Thyroid gland (tissue), 4 donors: ENCODE measurements at regions not wholly inside any gene's neighbourhood (a gene's known extent, or its start where the extent isn't known, plus 50 kb on each side); places are given as distances from the start of the nearest gene placed in this dataset.

ENCODE experiments used
- DNase-seq, 2 donors: peaks; one replicate each; pipeline ENCODE4 v3.0.0-alpha.2; 2019
- H3K27ac ChIP-seq, 3 donors: fragments of 200-600 bp; sonication (generic); 1 replicate in 2 of 3; 2 replicates in 1 of 3; pipeline ENCODE4 v1.5.1; 2016 to 2019; ENCODE audit warnings: mild to moderate bottlenecking in 1 of 3, moderate library complexity in 1 of 3
- H3K27me3 ChIP-seq: fragments of 200-600 bp; sonication (generic); one replicate; pipeline ENCODE4 v1.5.1; 2019
- H3K36me3 ChIP-seq, 2 donors: fragments of 200-600 bp; sonication (generic); one replicate each; pipeline ENCODE4 v1.5.1; 2016 to 2019
- H3K4me1 ChIP-seq, 2 donors: fragments of 200-600 bp; sonication (generic); one replicate each; pipeline ENCODE4 v1.5.1; 2017 to 2019
- H3K4me3 ChIP-seq, 3 donors: fragments of 200-600 bp; sonication (generic); replicated peaks in 1 of 3; 1 replicate in 2 of 3; 2 replicates in 1 of 3; pipeline ENCODE4 v1.5.1; 2016; ENCODE audit warnings: mild to moderate bottlenecking in 1 of 3
- H3K9me3 ChIP-seq: fragments of 200-600 bp; sonication (generic); one replicate; pipeline ENCODE4 v1.5.1; 2017
- CTCF ChIP-seq, 6 experiments: fragments of 200-600 bp in 3 of 6; fragments of 450-650 bp in 3 of 6; sonication (generic) in 3 of 6; IDR thresholded peaks; one replicate each; pipeline ENCODE4 v1.5.1; 2016 to 2019; ENCODE audit warnings: antibody characterized with exemption in 6 of 6, mild to moderate bottlenecking in 2 of 6, inconsistent platforms in 1 of 6, moderate library complexity in 1 of 6
- POLR2A ChIP-seq, 2 donors: fragments of 450-650 bp; IDR thresholded peaks; one replicate each; pipeline ENCODE4 v1.6.1; 2017; ENCODE audit warnings: antibody characterized with exemption in 2 of 2, mild to moderate bottlenecking in 2 of 2, moderate library complexity in 1 of 2
- WGBS, 2 donors: methylation state at CpG; one replicate each; pipeline ENCODE4 v1.1.5; 2017; 5-methylcytosine and 5-hydroxymethylcytosine counted together
- intact Hi-C: fragments of 100-400 bp; cut with DNase I; formaldehyde crosslinking; loops from one replicate; pipeline ENCODE4 v1.15.1; 2023

GRCh38 chr5:30991462-30991861 lies 202.0 kb upstream of the CDH6 start:
- H3K9me3 ChIP-seq, result no peaks in the 10 kb centered on the region
- H3K4me3 ChIP-seq, result no peak overlapping the region
- TF ChIP-seq CTCF (IDR thresholded peaks at IDR 0.05), result no peak
- TF ChIP-seq POLR2A (IDR thresholded peaks at IDR 0.05), result no peak
- no peaks in the 10 kb centered on the region for H3K4me1 ChIP-seq
- DNase-seq, result no peak
- intact Hi-C loops, result no loop called here
- WGBS, 2 donors, result 46 to 63% methylated on average over 5 of the region's 5 CpGs
- no peaks in the 10 kb centered on the region for H3K36me3 ChIP-seq
- H3K27me3 ChIP-seq, result no peaks in the 10 kb centered on the region
- no peak overlapping the region for H3K27ac ChIP-seq

- TF ChIP-seq CTCF (IDR thresholded peaks at IDR 0.05), result no peak
- no peak for TF ChIP-seq POLR2A (IDR thresholded peaks at IDR 0.05)
- intact Hi-C loops, result no loop called here
- no peak for DNase-seq
- Histone ChIP-seq H3K4me1 (no peaks in the 10 kb centered on the region), H3K36me3 (no peaks in the 10 kb centered on the region), H3K4me3 (no peak overlapping the region), H3K9me3 (no peaks in the 10 kb centered on the region), H3K27ac (no peak overlapping the region), H3K27me3 (no peaks in the 10 kb centered on the region)
Measured at GRCh38 chr5:30981576-30981975, 211.9 kb upstream of the CDH6 start.

GRCh38 chr5:30968971-30969370 lies 224.5 kb upstream of the CDH6 start:
- Histone ChIP-seq H3K36me3 (no peaks in the 10 kb centered on the region), H3K4me3 (no peak overlapping the region), H3K27ac (no peak overlapping the region), H3K9me3 (no peaks in the 10 kb centered on the region), H3K4me1 (no peaks in the 10 kb centered on the region), H3K27me3 (no peaks in the 10 kb centered on the region)
- intact Hi-C loops, result no loop called here
- TF ChIP-seq POLR2A (IDR thresholded peaks at IDR 0.05) (no peak), CTCF (IDR thresholded peaks at IDR 0.05) (no peak)
- DNase-seq, result no peak
- WGBS, 2 donors, result 67 to 84% methylated on average over 1 of the region's 1 CpG

GRCh38 chr5:30960036-30960435 lies 233.4 kb upstream of the CDH6 start:
- H3K9me3 ChIP-seq, result no peaks in the 10 kb centered on the region
- no peak overlapping the region for H3K4me3 ChIP-seq
- intact Hi-C loops, result no loop called here
- 71 to 73% methylated on average over 1 of the region's 1 CpG for WGBS, 2 donors
- TF ChIP-seq CTCF (IDR thresholded peaks at IDR 0.05), result no peak
- no peak for TF ChIP-seq POLR2A (IDR thresholded peaks at IDR 0.05)
- H3K36me3 ChIP-seq, result no peaks in the 10 kb centered on the region
- no peaks in the 10 kb centered on the region for H3K27me3 ChIP-seq
- DNase-seq, result no peak
- H3K4me1 ChIP-seq, result no peaks in the 10 kb centered on the region
- H3K27ac ChIP-seq, result no peak overlapping the region

- no peaks in the 10 kb centered on the region for H3K4me1 ChIP-seq
- no peak for DNase-seq
- H3K27ac ChIP-seq, result no peak overlapping the region
- TF ChIP-seq POLR2A (IDR thresholded peaks at IDR 0.05), result no peak
- no peaks in the 10 kb centered on the region for H3K36me3 ChIP-seq
- no peaks in the 10 kb centered on the region for H3K9me3 ChIP-seq
- intact Hi-C loops, result no loop called here
- no peak overlapping the region for H3K4me3 ChIP-seq
- no peaks in the 10 kb centered on the region for H3K27me3 ChIP-seq
- WGBS, 2 donors, result 93 to 94% methylated on average over 3 of the region's 3 CpGs
Measured at GRCh38 chr5:30959238-30959637, 234.2 kb upstream of the CDH6 start.

- Histone ChIP-seq H3K27me3 (no peaks in the 10 kb centered on the region), H3K4me3 (no peak overlapping the region), H3K4me1 (no peaks in the 10 kb centered on the region), H3K27ac (no peak overlapping the region), H3K9me3 (no peaks in the 10 kb centered on the region), H3K36me3 (no peaks in the 10 kb centered on the region)
- intact Hi-C loops, result no loop called here
- DNase-seq, result no peak
- TF ChIP-seq CTCF (IDR thresholded peaks at IDR 0.05), result no peak
- no peak for TF ChIP-seq POLR2A (IDR thresholded peaks at IDR 0.05)
- WGBS, 2 donors, result 64 to 74% methylated on average over 2 of the region's 2 CpGs
Measured at GRCh38 chr5:30957591-30957990, 235.9 kb upstream of the CDH6 start.
